Endothelial cell of umbilical vein (primary cell): ENCODE measurements at regions not wholly inside any gene's neighbourhood (a gene's known extent, or its start where the extent isn't known, plus 50 kb on each side); places are given as distances from the start of the nearest gene placed in this dataset.

Source experiments
- CTCF ChIP-seq, 2 donors: IDR thresholded peaks; 1 replicate in 1 of 2; 2 replicates in 1 of 2; pipeline ENCODE4 v1.5.1; 2011; ENCODE audit warnings: low read length in 2 of 2, mild to moderate bottlenecking in 2 of 2, moderate library complexity in 2 of 2, control low read depth in 1 of 2, inconsistent platforms in 1 of 2, low read depth in 1 of 2; ENCODE audit not compliant: insufficient read depth in 1 of 2; ENCODE audit errors: extremely low read depth in 1 of 2
- EZH2 ChIP-seq: IDR thresholded peaks from 2 replicates; pipeline ENCODE4 v1.6.1; 2012; ENCODE audit warnings: borderline replicate concordance, low read depth, mild to moderate bottlenecking, moderate library complexity, low read length, inconsistent platforms; ENCODE audit not compliant: severe bottlenecking
- FOS ChIP-seq: IDR thresholded peaks from 2 replicates; pipeline ENCODE4 v1.6.1; 2011; ENCODE audit warnings: mild to moderate bottlenecking, low read length, moderate library complexity, borderline replicate concordance; ENCODE audit not compliant: insufficient read depth
- MAX ChIP-seq: IDR thresholded peaks from 2 replicates; pipeline ENCODE4 v1.6.1; 2011; ENCODE audit not compliant: insufficient read depth, insufficient read length
- MYC ChIP-seq: IDR thresholded peaks from one replicate; pipeline ENCODE4 v1.6.1; 2011; ENCODE audit warnings: mild to moderate bottlenecking, low read depth, low read length
- POLR2A ChIP-seq: IDR thresholded peaks from 2 replicates; pipeline ENCODE4 v1.6.1; 2012; ENCODE audit warnings: low read depth, mild to moderate bottlenecking, control low read depth, low read length
- POLR2AphosphoS5 ChIP-seq: IDR thresholded peaks from 2 replicates; pipeline ENCODE4 v1.6.1; 2012; ENCODE audit warnings: low read depth, mild to moderate bottlenecking, control low read depth, low read length, moderate library complexity; ENCODE audit not compliant: insufficient read depth

- no peak for TF ChIP-seq CTCF (IDR thresholded peaks at IDR 0.05; ENCODE audit: extremely low read depth in 1 of 2, insufficient read depth in 1 of 2, low read depth in 1 of 2, low read length in 2 of 2)
- TF ChIP-seq POLR2AphosphoS5: no peak
- no peak for TF ChIP-seq POLR2A
- no peak for TF ChIP-seq MAX
- TF ChIP-seq MYC: no peak
- no peak for TF ChIP-seq FOS
- TF ChIP-seq EZH2: no peak
Observed at GRCh38 chr12:89101440-89101839, 250.9 kb downstream of the DUSP6 start.
